ENCODE measurements at regions not wholly inside any gene's neighbourhood (a gene's known extent, or its start where the extent isn't known, plus 50 kb on each side); places are given as distances from the start of the nearest gene placed in this dataset.
"Not testable (repeated sequence)": the region's sequence is repeated elsewhere in the genome, so short reads cannot be mapped to it uniquely, and the experiment has no call there.

DNA sequence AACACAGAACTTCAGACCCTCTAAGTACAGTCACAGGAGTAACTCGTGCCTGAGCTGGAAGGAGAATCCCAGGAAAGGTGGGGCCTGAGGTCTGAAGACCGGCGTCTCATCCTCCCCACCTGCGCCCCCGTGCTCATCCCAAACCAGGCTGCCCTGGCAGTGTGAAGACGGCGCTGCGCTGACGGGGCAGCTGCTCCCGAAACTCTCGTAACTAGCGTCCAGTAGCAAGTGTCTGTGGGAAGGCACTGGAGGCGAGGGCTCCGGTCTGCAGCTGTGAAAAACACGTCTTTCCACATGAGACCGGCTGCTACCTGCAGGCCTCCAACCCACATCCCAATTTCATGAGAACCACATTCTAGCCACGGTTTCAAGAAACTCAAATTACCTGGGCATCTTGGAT, 136.6 kb upstream of the RNF32 start:
- no peak overlapping the region for H3K27ac ChIP-seq
- TF ChIP-seq, protein P1, sequence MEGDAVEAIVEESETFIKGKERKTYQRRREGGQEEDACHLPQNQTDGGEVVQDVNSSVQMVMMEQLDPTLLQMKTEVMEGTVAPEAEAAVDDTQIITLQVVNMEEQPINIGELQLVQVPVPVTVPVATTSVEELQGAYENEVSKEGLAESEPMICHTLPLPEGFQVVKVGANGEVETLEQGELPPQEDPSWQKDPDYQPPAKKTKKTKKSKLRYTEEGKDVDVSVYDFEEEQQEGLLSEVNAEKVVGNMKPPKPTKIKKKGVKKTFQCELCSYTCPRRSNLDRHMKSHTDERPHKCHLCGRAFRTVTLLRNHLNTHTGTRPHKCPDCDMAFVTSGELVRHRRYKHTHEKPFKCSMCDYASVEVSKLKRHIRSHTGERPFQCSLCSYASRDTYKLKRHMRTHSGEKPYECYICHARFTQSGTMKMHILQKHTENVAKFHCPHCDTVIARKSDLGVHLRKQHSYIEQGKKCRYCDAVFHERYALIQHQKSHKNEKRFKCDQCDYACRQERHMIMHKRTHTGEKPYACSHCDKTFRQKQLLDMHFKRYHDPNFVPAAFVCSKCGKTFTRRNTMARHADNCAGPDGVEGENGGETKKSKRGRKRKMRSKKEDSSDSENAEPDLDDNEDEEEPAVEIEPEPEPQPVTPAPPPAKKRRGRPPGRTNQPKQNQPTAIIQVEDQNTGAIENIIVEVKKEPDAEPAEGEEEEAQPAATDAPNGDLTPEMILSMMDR (conservative IDR thresholded peaks at IDR 0.05), result no peak
- no peak for TF ChIP-seq ZFX (IDR thresholded peaks at IDR 0.05)

DNA sequence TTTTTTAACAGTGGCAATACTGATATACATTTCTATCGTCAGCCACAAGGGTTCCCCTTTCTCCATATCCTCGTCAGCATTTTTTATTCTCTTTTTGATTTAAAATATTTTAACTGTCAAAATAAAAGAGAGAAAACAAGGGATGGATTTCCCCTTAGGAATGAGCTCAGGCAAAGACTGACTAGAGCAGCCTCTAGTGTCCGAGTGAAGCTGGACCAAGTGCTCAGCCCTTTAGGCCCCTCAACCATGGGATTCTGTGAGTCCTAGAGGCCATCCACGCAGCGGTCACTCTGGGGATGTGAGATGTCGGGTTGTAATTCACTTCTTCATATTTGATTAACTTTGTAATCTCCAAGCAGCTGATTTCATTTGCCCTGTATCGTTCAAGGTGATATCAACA, 137.4 kb upstream of the RNF32 start:
- no peak overlapping the region for H3K27ac ChIP-seq

DNA sequence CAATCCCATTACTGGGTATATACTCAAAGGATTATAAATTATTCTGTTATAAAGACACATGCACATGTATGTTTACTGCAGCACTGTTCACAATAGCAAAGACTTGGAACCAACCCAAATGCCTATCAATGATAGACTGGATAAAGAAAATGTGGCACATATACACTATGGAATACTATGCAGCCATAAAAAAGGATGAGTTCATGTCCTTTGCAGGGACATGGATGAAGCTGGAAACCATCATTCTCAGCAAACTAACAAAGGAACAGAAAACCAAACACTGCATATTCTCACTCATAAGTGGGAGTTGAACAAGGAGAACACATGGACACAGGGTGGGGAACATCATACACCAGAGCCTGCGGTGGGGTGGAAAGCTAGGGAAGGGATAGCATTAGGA, 138.8 kb upstream of the RNF32 start:
- not testable (repeated sequence) for H3K27ac ChIP-seq

More for the DNA sequence above, 137.4 kb upstream of the RNF32 start:
- no peak for TF ChIP-seq ZFX (IDR thresholded peaks at IDR 0.05)

DNA sequence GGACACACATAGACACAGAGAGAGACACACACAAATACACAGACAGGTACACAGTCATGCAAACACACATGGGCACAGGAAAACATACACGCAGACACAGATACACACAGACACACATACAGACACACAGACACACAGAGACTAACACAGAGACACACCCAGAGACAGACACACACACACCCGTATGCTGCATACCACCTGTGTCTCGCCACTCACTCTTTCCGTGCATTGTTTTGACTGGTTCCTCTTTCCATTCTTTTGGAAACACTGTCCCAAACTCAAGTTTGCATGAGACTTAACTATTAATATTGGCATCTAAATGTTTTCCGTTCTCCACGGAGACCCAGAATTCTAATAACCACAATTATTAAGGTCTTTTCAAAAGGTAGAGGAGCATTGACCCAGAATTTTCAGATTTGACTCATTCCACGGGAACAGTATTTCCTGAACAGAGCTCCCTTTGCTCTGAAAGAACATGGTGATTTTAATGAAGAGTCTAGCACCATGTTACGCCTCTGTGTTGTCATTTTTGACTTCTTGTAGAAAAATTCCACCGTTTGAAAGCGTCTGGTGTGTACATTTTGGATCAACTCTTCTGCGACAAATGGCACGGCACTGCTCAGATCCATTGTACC, 141.2 kb upstream of the RNF32 start:
- no peak overlapping the region for H3K27ac ChIP-seq
- TF ChIP-seq, protein P1 (conservative IDR thresholded peaks at IDR 0.05), result no peak
- TF ChIP-seq ZFX (IDR thresholded peaks at IDR 0.05), result no peak

DNA sequence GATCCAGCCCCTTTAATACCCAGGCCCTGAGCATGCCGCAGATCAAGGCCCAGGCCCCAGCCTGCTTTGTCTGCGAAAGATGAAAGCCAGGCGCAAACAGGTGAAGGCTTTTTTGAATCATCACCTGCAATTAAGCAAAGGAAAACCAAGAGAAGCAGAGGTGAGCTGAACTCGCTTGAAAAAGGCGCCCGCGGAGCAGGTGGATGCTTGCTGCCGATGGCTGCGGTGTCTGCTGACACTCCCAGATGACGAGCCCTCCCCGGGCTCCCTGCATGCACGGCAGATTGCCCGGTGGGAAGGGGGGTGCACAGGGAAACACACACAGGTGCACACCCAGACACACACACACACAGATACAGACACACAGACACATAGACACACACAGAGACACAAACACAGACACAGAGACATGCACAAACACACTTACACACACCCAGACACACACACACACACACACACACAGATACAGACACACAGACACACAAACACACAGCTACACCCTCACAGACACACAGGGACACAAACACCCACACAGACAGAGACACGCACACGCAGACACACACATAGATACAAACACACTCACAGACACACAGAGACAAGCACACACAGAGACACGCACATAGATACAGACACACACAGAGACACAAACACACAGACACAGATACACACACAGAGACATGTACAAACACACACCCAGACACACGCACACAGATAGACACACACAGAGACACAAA, 142.6 kb upstream of the RNF32 start:
- no peak overlapping the region for H3K27ac ChIP-seq
- no peak for TF ChIP-seq ZFX (IDR thresholded peaks at IDR 0.05)
- TF ChIP-seq, protein P1 (conservative IDR thresholded peaks at IDR 0.05), result no peak

DNA sequence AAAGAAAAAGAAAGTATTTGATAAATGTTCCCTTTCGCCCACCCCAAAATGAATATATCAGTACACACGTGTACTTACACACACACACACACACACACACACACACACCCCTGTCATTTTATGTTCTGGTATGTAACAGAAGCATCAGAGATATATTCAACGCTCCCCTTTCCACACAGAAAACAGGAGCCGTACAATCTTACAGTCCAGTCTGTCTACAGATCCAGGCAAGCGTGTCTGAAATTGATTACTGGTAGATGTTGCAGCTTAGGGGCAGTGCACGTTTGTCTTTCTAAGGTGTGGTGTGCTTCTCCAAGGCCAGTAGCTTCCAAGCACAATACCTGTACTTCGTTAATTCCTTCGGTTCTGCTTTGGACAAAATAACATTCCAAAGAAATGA, 143.7 kb upstream of the RNF32 start:
- H3K27ac ChIP-seq, result no peak overlapping the region
- TF ChIP-seq, protein P1 (conservative IDR thresholded peaks at IDR 0.05), result no peak
- no peak for TF ChIP-seq ZFX (IDR thresholded peaks at IDR 0.05)

DNA sequence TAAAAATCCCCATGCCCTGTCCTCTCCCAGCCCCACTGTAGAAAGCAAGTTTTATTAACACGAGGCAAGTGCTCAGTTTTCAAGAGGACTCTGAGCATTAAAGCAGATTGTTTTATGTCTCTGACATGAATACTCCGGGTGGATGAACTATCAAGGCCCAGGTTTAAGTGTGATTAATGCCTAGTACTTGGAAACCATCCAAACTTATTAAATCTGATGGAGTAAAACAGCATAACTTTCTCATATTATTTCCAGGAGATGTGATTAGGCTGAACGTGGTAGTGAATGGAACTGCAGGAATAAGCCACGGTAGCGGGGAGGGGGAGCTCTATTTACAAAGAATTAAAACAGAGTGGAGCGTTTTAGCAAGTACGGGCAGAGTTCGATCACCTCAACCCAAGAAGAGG, 144.2 kb upstream of the RNF32 start:
- TF ChIP-seq ZFX (IDR thresholded peaks at IDR 0.05), result no peak
- TF ChIP-seq, protein P1 (conservative IDR thresholded peaks at IDR 0.05), result no peak
- H3K27ac ChIP-seq, result no peak overlapping the region

DNA sequence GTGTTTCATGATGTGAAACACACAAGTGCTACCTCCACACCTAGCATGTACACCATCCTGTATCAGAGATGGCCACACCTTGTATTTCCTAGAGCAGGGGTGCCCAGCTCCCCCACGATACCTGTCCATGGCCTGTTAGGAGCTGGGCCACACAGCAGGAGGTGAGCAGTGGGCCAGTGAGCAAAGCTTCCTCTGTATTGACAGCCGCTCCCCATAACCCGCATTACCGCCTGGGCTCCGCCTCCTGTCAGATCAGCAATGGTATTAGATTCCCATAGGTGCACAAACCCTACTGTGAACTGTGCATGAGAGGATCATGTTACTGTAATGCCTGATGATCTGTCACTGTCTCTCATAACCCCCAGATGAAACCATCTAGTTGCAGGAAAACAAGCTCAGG, 145.6 kb upstream of the RNF32 start:
- TF ChIP-seq, protein P1 (conservative IDR thresholded peaks at IDR 0.05), result no peak
- no peak overlapping the region for H3K27ac ChIP-seq

Data from C4-2B (cell line).